GM12878 (cell line): ENCODE measurements at regions not wholly inside any gene's neighbourhood (a gene's known extent, or its start where the extent isn't known, plus 50 kb on each side); places are given as distances from the start of the nearest gene placed in this dataset.
"Not testable (repeated sequence)": the region's sequence is repeated elsewhere in the genome, so short reads cannot be mapped to it uniquely, and the experiment has no call there.

Source experiments
- BCL3 ChIP-seq: IDR thresholded peaks from 2 replicates; pipeline ENCODE4 v1.6.1; 2011; ENCODE audit warnings: borderline replicate concordance, low read depth, mild to moderate bottlenecking, moderate library complexity, low read length; ENCODE audit not compliant: insufficient read depth, poor library complexity, severe bottlenecking
- CTCF ChIP-seq, 3 experiments: IDR thresholded peaks in 2 of 3; conservative IDR thresholded peaks in 1 of 3; 2 replicates each; pipeline ENCODE4 v1.5.1; 2011; ENCODE audit warnings: low read depth in 3 of 3, low read length in 3 of 3, mild to moderate bottlenecking in 3 of 3, control low read depth in 2 of 3, moderate library complexity in 2 of 3, inconsistent platforms in 1 of 3, mixed read lengths in 1 of 3; ENCODE audit not compliant: control insufficient read depth in 2 of 3, insufficient read depth in 1 of 3; ENCODE audit errors: extremely low read depth in 1 of 3
- TBL1XR1 ChIP-seq: IDR thresholded peaks from 2 replicates; pipeline ENCODE4 v1.6.1; 2012; ENCODE audit warnings: low read depth, low read length, improper control_type of control experiment

DNA sequence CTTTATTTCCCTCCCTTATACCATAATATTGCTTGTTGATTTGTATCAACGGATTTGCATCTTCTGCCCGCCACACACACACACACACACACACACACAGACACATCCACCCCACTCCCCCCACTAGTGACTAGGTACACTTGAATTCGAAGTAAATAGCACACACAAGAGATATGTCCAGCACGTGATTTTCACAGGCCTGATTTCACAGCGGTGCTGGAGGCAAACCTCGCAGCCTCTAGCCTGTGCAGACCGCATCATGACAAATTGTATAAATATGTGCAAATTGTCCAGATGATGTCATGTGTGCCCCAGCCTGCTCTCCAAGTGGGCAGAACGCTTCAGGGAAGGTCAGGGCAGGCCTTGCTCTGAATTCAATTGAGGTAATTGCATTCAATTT is 153.8 kb upstream of the TPTE start:
- TF ChIP-seq CTCF (IDR thresholded peaks at IDR 0.05 in 2 of 3, conservative IDR thresholded peaks at IDR 0.05 in 1 of 3; ENCODE audit: control insufficient read depth in 2 of 3, extremely low read depth in 1 of 3, insufficient read depth in 1 of 3, low read depth in 3 of 3, low read length in 3 of 3); TBL1XR1; BCL3: not testable (repeated sequence)
